ENCODE measurements at regions not wholly inside any gene's neighbourhood (a gene's known extent, or its start where the extent isn't known, plus 50 kb on each side); places are given as distances from the start of the nearest gene placed in this dataset.

- TF ChIP-seq CTCF (optimal IDR thresholded peaks at IDR 0.05 in 1 of 3, IDR thresholded peaks at IDR 0.05 in 1 of 3, conservative IDR thresholded peaks at IDR 0.05 in 1 of 3; ENCODE audit: extremely low read depth in 1 of 3, insufficient read depth in 2 of 3, low read length in 3 of 3), result no peak
- no peak for TF ChIP-seq EZH2 (IDR thresholded peaks at IDR 0.05; ENCODE audit: low read length)
Measured at GRCh38 chr12:32015036-32015435, 55.8 kb downstream of the RESF1 start.
